Stimulated activated effector memory CD8-positive, alpha-beta T cell treated with anti-CD3 and anti-CD28 coated beads, Interleukin-12 subunit alpha, Interleukin-12 subunit beta, amount 100 ng/mL, for 72 hours (primary cell): ENCODE measurements at regions not wholly inside any gene's neighbourhood (a gene's known extent, or its start where the extent isn't known, plus 50 kb on each side); places are given as distances from the start of the nearest gene placed in this dataset.

Experiments used
- ATAC-seq: fragments of 150-1000 bp; cut with Tn5 transposase; 2 replicates; pipeline ENCODE4 v1.10.0; 2021
- DNase-seq, 2 donors: peaks; one replicate each; pipeline ENCODE4 v3.0.0; 2021 to 2022; ENCODE audit warnings: low spot score in 2 of 2
- H3K27ac Mint-ChIP-seq: one replicate; pipeline ENCODE4 v1.8.0; 2022; ENCODE audit warnings: mild to moderate bottlenecking, mixed read lengths
- H3K36me3 Mint-ChIP-seq: one replicate; pipeline ENCODE4 v1.8.0; 2022; ENCODE audit warnings: mild to moderate bottlenecking, mixed read lengths
- H3K4me1 Mint-ChIP-seq: one replicate; pipeline ENCODE4 v1.8.0; 2022; ENCODE audit warnings: mixed read lengths
- H3K4me3 Mint-ChIP-seq: one replicate; pipeline ENCODE4 v1.8.0; 2022; ENCODE audit warnings: mild to moderate bottlenecking, mixed read lengths
- H3K9me3 Mint-ChIP-seq: one replicate; pipeline ENCODE4 v1.8.0; 2022; ENCODE audit warnings: mixed read lengths

DNA sequence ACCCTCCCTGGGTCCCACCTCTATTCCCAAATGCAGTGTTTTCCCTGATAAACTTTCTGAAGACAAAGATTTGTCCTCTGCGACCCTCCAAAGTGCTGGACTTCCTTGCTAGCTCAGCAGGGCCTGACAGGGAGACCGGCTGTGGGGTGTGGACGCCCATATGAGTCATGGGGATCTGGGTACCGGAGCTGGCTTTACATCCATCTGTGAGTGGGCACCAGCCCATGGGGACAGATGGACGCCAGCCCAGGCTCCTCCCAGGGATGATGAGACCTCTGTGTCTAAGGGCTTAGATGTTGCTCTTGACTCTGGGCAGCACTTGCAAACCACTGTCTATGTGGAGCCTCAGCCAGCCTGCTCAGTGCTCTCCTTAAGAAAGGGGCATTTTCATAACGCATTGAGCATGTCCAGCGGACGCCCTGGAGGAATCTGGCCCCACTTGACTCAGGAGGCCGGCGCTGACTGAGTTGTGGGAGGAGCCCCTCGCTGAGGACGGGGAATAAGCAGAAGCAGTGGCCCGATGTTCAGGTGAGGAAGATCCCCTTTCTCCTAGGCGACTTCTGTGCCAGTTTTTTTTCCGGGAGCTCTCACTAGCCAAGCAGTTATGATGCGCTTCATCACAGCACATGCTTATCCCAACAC, 229.4 kb upstream of the MYT1L start:
- H3K9me3 Mint-ChIP-seq, result peaks cover 7% of the 10 kb centered on the region
- no peaks in the 10 kb centered on the region for H3K4me1 Mint-ChIP-seq
- no peak for ATAC-seq
- H3K36me3 Mint-ChIP-seq, result no peaks in the 10 kb centered on the region
- H3K4me3 Mint-ChIP-seq, result no peak overlapping the region
- no peak overlapping the region for H3K27ac Mint-ChIP-seq
- no peak for DNase-seq

DNA sequence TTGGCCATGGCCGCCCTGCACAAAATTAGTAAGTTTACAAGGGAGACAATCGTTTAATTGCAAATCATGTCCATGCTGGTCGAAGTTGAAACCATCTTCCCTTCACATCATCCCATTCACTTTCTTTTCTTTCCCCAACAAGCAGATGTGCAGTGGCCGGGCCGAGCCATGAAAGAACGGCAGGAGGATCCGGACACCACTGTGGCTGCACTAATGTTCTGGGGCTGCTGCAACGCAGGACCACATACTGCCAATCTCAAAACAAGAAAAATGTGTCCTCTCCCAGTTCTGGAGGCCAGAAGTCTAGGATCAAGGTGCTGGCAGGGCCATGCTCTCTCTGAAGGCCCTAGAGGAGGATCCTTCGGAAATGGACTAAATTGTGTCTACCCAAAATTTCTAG, 227.4 kb upstream of the MYT1L start:
- Mint-ChIP-seq H3K4me3 (no peak overlapping the region), H3K36me3 (no peaks in the 10 kb centered on the region), H3K27ac (no peak overlapping the region)

DNA sequence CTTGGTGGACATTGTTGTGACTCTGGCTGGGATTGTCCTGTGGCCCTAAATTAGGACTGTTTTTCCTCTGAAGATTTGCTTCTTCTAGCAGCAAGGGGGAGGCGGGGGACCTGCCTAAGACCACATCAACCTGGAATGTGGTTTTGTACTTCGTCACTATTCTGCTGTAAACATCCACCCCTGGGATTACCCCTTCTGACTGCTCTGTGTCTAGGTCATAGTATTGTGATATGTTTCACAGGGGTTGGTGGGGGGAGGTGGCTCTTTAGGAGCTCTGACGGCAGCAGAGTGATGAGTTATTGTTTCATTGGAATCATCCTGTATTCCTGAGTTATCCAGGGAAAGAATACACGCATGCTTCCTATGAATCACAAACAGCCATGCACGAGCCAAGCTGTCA, 226.4 kb upstream of the MYT1L start:
- Mint-ChIP-seq H3K4me1 (no peaks in the 10 kb centered on the region), H3K36me3 (no peaks in the 10 kb centered on the region), H3K27ac (no peak overlapping the region), H3K4me3 (no peak overlapping the region), H3K9me3 (peaks cover 14% of the 10 kb centered on the region)
- DNase-seq (no peak), ATAC-seq (no peak)

More for the DNA sequence above, 227.4 kb upstream of the MYT1L start:
- no peaks in the 10 kb centered on the region for H3K4me1 Mint-ChIP-seq
- no peak for DNase-seq
- no peak for ATAC-seq
- peaks cover 10% of the 10 kb centered on the region for H3K9me3 Mint-ChIP-seq

DNA sequence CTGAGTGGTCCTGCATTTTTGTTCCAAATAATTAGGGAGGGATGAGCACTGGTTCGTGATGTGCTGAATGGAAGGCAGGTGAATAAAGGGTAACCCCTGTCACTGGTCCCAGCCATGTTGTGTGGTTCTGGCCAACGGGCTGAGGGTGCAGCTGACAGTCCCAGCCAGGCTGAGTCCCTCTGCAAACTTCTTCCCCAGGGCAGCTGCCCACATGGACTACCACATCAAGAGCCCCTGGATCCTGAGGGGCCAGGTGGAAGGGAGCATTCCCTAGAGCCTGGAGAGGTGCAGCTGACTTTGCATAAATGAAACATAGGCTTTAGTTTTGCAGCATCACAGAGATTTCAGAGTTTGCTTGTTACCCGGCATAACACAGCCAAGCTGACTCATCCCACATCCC, 219.8 kb upstream of the MYT1L start:
- no peaks in the 10 kb centered on the region for H3K36me3 Mint-ChIP-seq
- ATAC-seq, result no peak
- peaks cover 7% of the 10 kb centered on the region for H3K9me3 Mint-ChIP-seq

DNA sequence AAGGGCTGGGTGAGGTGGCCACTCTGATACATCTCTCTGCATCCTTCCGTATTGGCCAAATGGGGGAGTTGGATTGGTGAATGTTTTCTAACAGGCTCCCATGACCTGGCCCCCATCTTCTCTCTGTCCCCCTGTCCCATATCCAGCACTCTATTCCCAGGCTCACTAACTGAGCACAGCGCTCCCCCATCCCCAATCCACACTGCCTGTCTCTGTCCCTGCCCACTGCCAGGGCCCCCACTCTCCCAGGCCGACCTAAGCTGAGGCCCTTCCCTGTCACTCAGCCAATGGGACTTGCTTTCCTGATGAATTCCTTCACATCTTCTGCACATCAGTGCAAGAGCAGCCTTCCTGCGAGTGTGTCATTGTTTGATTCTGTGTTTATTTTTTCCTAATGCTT, 216.8 kb upstream of the MYT1L start:
- Mint-ChIP-seq H3K4me1 (no peaks in the 10 kb centered on the region), H3K27ac (no peak overlapping the region), H3K4me3 (no peak overlapping the region), H3K9me3 (peaks cover 6% of the 10 kb centered on the region), H3K36me3 (no peaks in the 10 kb centered on the region)
- DNase-seq (no peak), ATAC-seq (no peak)

More for the DNA sequence above, 219.8 kb upstream of the MYT1L start:
- DNase-seq, result no peak
- no peak overlapping the region for H3K27ac Mint-ChIP-seq
- H3K4me1 Mint-ChIP-seq, result no peaks in the 10 kb centered on the region
- H3K4me3 Mint-ChIP-seq, result no peak overlapping the region

DNA sequence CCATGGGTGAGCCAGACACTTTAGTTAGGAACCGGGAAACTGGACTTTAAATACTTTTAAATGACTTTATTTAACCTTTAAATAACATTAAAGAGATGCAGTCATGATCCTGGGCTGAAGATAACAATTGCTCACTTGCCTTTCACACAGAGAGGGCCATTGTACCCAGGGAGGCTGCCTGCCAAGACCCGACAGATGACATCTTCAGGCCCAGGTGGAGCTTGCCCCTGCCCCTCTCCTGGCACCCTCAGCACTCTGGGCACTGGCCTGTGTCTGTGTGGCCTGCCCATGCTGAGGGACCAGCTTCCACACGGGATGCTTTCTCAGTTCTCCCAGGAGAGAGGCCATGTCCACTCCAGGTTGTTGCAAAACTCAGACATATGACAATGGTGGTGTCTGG, 216.4 kb upstream of the MYT1L start:
- no peaks in the 10 kb centered on the region for H3K36me3 Mint-ChIP-seq
- ATAC-seq, result no peak
- no peaks in the 10 kb centered on the region for H3K4me1 Mint-ChIP-seq
- no peak overlapping the region for H3K27ac Mint-ChIP-seq
- no peak for DNase-seq
- H3K4me3 Mint-ChIP-seq, result no peak overlapping the region
- H3K9me3 Mint-ChIP-seq, result peaks cover 4% of the 10 kb centered on the region

DNA sequence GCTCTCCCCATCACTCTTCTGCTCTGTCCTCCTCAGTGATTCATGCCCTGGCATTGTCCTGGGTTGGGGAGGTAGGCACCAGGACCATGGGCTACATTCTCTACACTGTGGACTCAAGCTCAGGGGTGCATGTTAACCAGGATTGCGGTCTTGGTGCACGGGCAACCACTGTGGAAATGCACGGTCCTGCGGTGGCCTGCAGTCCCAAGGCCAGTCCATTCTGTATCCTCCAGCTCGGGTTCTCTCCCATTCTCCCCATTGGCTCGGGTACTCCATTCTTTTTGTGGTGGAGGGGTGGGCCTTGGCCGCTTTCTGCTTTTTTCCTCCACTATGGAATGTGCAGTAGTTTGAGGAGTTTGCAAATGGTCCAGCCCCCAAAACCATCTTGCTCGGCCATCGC, 215.0 kb upstream of the MYT1L start:
- DNase-seq, result no peak
- peaks cover 4% of the 10 kb centered on the region for H3K9me3 Mint-ChIP-seq
- H3K4me3 Mint-ChIP-seq, result no peak overlapping the region
- no peaks in the 10 kb centered on the region for H3K4me1 Mint-ChIP-seq
- H3K27ac Mint-ChIP-seq, result no peak overlapping the region
- H3K36me3 Mint-ChIP-seq, result no peaks in the 10 kb centered on the region
- ATAC-seq, result no peak

DNA sequence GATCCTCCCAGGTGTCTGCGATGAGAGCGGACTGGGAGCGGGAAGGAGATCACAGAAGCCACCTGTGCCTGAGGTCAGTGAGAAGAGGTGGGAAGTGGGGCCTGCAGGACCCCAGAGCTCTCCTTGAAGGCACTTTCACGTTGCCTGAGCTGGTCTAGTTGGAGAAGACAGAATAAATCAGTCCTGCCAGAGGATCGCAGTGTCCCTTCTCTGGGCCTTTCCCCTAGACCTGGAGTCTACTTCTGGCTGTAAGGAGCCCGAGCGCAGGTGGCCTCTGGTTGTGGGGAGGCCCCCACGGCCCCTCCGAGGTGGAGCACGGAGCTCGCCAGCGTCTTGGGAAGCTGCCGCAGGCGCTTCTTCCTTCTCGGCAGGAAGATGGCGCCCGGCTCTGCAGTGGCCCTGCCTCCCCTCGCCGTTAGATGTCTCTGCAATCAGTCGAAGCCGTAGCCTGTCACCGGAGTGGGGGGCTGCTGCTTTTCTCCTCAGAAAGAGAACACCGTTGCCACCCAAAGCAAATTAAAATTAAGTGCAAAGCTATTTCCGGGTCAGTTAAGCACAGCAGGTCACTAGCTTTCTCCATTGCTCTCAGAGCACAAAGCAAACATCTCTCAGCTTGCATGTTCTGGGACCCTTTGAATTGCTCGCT, 212.0 kb upstream of the MYT1L start:
- no peak overlapping the region for H3K4me3 Mint-ChIP-seq
- peaks cover 4% of the 10 kb centered on the region for H3K9me3 Mint-ChIP-seq
- no peaks in the 10 kb centered on the region for H3K4me1 Mint-ChIP-seq
- no peak for DNase-seq
- no peaks in the 10 kb centered on the region for H3K36me3 Mint-ChIP-seq
- no peak overlapping the region for H3K27ac Mint-ChIP-seq
- ATAC-seq, result no peak

DNA sequence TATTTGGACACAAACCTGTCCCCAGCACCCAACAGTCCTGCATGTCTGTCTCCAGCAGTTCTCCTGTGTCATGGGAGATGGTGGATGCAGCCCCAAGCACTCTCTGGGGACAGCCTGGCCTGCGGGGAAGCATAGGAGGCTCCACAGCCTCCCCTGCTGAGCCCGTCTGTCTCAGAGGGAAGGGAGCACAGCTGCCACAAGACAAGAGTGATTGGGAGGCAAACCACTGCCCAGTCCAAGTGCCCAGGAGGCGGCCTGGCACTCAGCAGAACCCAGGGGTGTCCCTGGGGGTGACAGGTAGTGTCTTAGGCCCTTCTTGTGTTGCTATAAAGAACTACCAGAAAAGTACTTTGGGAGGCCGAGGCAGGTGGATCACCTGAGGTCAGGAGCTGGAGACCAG, 211.2 kb upstream of the MYT1L start:
- Mint-ChIP-seq H3K4me3 (no peak overlapping the region), H3K36me3 (no peaks in the 10 kb centered on the region), H3K27ac (no peak overlapping the region), H3K4me1 (no peaks in the 10 kb centered on the region), H3K9me3 (peaks cover 4% of the 10 kb centered on the region)
- no peak for DNase-seq
- ATAC-seq, result no peak

DNA sequence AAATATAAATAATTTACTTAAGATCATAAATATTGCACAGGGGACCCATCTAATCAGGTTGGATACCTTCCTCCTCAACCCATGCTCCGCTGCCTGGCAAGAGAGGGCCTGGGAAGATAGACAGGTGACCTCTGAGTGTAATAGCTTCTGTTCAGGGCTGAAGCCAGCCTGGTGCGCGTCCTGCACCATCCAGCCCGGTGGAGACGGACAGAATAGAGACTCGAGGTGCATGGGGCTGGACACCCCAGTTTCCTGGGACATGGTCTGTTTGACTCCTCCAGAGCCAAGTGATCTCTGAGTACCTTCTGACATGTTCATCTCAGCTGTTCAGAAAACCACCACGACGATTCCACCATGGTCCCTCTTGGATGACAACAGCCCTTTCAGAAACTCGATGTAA, 209.3 kb upstream of the MYT1L start:
- DNase-seq (no peak), ATAC-seq (no peak)
- Mint-ChIP-seq H3K4me3 (no peak overlapping the region), H3K36me3 (no peaks in the 10 kb centered on the region), H3K9me3 (peaks cover 9% of the 10 kb centered on the region), H3K4me1 (no peaks in the 10 kb centered on the region), H3K27ac (no peak overlapping the region)

DNA sequence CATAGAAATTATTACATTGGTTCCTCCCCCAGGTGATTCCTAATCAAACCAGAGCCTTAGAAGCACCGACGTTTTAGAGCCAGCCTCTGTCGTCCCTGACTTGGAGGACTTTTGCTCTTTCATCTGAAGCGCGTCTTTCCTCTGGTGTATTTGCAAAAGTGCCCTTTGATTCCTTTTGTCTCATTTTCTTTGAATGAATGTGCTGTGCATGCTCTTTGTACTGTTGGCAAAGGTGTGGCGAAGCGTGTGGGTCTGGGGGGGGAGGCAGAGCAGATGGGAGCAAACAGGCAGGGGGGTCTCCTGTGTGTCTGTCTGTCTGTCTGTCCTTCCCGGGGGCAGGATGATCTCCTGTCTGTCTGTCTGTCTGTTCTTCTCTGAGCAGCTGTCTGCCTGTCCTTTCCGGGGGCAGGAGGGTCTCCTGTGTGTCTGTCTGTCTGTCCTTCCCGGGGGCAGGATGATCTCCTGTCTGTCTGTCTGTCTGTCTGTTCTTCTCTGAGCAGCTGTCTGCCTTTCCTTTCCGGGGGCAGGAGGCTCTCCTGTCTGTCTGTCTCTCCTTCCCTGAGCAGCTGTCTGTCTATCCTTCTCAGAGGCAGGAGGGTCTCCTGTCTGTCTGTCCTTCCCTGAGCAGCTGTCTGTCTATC, 205.5 kb upstream of the MYT1L start:
- no peak for ATAC-seq
- H3K9me3 Mint-ChIP-seq, result peaks cover 7% of the 10 kb centered on the region
- no peak overlapping the region for H3K27ac Mint-ChIP-seq
- no peaks in the 10 kb centered on the region for H3K4me1 Mint-ChIP-seq
- DNase-seq, result no peak
- H3K4me3 Mint-ChIP-seq, result no peak overlapping the region
- H3K36me3 Mint-ChIP-seq, result no peaks in the 10 kb centered on the region

DNA sequence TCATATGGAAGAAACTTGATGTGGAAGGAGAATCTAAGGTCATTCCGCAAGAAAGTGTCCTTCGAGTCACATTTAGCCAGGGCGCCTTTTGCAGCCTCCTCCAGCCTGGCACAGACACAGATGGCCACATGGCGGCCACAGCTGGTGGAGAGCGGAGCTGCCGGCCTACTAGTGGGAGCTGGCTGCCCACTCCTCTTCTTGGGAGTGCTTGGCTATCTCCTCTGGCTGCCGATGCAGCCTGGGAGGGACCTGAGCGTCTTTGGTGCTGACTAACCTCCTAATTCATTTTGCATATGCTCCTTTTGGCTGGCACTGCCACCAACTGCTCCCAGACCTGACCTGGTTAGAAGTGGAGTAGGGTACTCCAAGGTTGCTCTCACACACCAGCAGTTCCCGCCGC, 199.3 kb upstream of the MYT1L start:
- Mint-ChIP-seq H3K36me3 (no peaks in the 10 kb centered on the region), H3K9me3 (peaks cover 3% of the 10 kb centered on the region), H3K27ac (no peak overlapping the region), H3K4me3 (no peak overlapping the region), H3K4me1 (no peaks in the 10 kb centered on the region)
- peak; percentile 17 for ATAC-seq
- DNase-seq, result no peak

DNA sequence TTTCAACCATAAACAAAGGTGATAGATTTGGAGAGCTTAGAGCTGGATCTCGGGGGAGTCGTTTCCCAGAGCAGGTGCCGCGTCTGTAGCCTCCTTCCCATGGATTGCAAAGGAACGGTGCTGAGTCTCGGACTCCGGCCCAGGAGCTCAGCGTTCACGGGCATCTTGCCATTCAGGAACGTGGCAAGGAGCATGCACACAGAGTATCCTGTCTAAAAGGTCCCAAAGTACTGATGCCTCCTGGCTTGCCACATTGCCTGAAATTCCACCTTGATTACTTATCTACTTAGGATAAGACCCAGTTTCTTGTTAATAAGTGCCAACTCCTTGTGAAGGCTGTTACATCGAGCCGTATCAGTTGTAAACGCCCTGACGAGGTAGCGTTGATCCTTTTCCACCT, 197.8 kb upstream of the MYT1L start:
- no peak overlapping the region for H3K27ac Mint-ChIP-seq
- no peak overlapping the region for H3K4me3 Mint-ChIP-seq
- ATAC-seq (no peak), DNase-seq (no peak)
- peaks cover 3% of the 10 kb centered on the region for H3K9me3 Mint-ChIP-seq
- no peaks in the 10 kb centered on the region for H3K4me1 Mint-ChIP-seq
- H3K36me3 Mint-ChIP-seq, result no peaks in the 10 kb centered on the region

DNA sequence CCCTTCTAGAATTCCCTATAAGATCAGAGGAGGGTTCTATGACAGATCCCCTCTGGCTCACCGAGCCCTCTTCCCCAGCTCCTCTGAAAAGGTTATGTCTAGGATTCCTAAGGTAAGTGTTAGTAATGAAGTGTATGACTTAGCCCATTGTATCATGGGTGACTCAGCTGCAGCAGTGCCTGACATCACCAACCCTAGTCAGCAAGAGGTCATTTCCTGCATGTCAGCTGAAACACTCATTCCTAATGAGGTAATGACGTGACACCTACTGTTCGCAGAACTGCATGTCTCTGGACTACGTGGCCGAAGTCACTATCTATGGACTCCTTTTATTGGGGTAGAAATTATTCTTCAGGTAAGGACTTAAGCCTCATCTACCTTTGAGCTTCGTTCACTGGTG, 196.1 kb upstream of the MYT1L start:
- H3K36me3 Mint-ChIP-seq, result no peaks in the 10 kb centered on the region
- ATAC-seq (no peak), DNase-seq (no peak)
- H3K27ac Mint-ChIP-seq, result no peak overlapping the region
- H3K4me1 Mint-ChIP-seq, result no peaks in the 10 kb centered on the region
- no peak overlapping the region for H3K4me3 Mint-ChIP-seq
- H3K9me3 Mint-ChIP-seq, result peaks cover under 1% of the 10 kb centered on the region

DNA sequence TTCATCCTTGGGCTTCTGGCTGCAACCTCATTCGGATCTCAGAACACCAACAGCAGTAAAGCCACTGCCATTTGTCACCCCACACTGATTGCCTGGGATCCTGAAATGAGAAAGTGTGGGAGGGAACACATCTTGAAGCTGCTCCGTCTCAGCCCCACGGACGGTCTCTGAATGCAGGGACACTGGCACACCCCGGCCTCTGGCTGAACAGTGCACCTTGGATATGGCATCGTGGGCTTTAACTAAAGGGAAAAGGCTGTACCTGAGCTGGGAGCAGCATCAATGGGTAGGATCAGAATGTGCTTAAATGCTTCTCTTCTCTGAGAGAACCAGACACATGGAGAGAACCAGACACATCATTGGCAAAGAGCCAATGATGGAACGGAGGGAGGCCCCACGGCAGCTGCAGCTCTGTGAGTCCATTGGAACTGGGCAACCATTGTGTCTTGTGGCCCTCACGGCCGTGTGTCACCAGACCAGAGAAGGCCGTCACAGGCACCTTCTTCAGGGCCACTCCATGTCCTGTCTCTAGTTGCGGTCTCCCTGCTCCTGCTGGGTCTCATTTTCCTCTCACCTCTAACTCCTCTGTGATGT, 193.4 kb upstream of the MYT1L start:
- Mint-ChIP-seq H3K27ac (no peak overlapping the region), H3K36me3 (no peaks in the 10 kb centered on the region), H3K4me3 (no peak overlapping the region), H3K9me3 (peaks cover 4% of the 10 kb centered on the region), H3K4me1 (no peaks in the 10 kb centered on the region)
- DNase-seq (no peak), ATAC-seq (no peak)
